SK-N-DZ (cell line): ENCODE measurements at regions not wholly inside any gene's neighbourhood (a gene's known extent, or its start where the extent isn't known, plus 50 kb on each side); places are given as distances from the start of the nearest gene placed in this dataset.

Experiments
- DNase-seq: peaks from one replicate; pipeline ENCODE4 v3.0.0-alpha.2; 2015; ENCODE audit warnings: low spot score

- DNase-seq: no peak
Observed at GRCh38 chr10:128885573-128886555, 581.2 kb upstream of the MGMT start.

- DNase-seq: no peak
Observed at GRCh38 chr10:128887856-128888255, 579.2 kb upstream of the MGMT start.

- no peak for DNase-seq
Observed at GRCh38 chr10:128892005-128892404, 575.0 kb upstream of the MGMT start.

- DNase-seq: no peak
Observed at GRCh38 chr10:128894641-128895040, 572.4 kb upstream of the MGMT start.

- DNase-seq: no peak
Observed at GRCh38 chr10:128895473-128895872, 571.6 kb upstream of the MGMT start.

- DNase-seq: no peak
Observed at GRCh38 chr10:128896116-128896795, 570.8 kb upstream of the MGMT start.

- DNase-seq: no peak
Observed at GRCh38 chr10:128896963-128897362, 570.1 kb upstream of the MGMT start.

GRCh38 chr10:128897401-128898129 is 569.5 kb upstream of the MGMT start:
- no peak for DNase-seq

GRCh38 chr10:128898133-128898915 is 568.7 kb upstream of the MGMT start:
- no peak for DNase-seq

GRCh38 chr10:128898916-128899195 is 568.2 kb upstream of the MGMT start:
- no peak for DNase-seq

- no peak for DNase-seq
Observed at GRCh38 chr10:128900456-128900855, 566.6 kb upstream of the MGMT start.

GRCh38 chr10:128901236-128901635 is 565.8 kb upstream of the MGMT start:
- DNase-seq: no peak

- DNase-seq: no peak
Observed at GRCh38 chr10:128902031-128902710, 564.9 kb upstream of the MGMT start.

- DNase-seq: no peak
Observed at GRCh38 chr10:128907155-128907941, 559.7 kb upstream of the MGMT start.

- DNase-seq: no peak
Observed at GRCh38 chr10:128908099-128908498, 558.9 kb upstream of the MGMT start.

- no peak for DNase-seq
Observed at GRCh38 chr10:128908499-128908898, 558.5 kb upstream of the MGMT start.

GRCh38 chr10:128912568-128913311 is 554.3 kb upstream of the MGMT start:
- DNase-seq: no peak

- DNase-seq: no peak
Observed at GRCh38 chr10:128914681-128915080, 552.4 kb upstream of the MGMT start.

GRCh38 chr10:128915630-128916029 is 551.4 kb upstream of the MGMT start:
- no peak for DNase-seq
